ENCODE measurements at regions not wholly inside any gene's neighbourhood (a gene's known extent, or its start where the extent isn't known, plus 50 kb on each side); places are given as distances from the start of the nearest gene placed in this dataset.

- no peak for FAIRE-seq
- no peak for TF ChIP-seq POLR2A (IDR thresholded peaks at IDR 0.05; ENCODE audit: low read depth, low read length)
- DNase-seq (ENCODE audit: insufficient read length, low spot score), result no peak
These were observed 80.2 kb upstream of the PTPRR start for GRCh38 chr12:71000748-71001147.

- no peak for DNase-seq (ENCODE audit: insufficient read length, low spot score)
- no peak for FAIRE-seq
- TF ChIP-seq POLR2A (IDR thresholded peaks at IDR 0.05; ENCODE audit: low read depth, low read length), result no peak
These were observed 79.7 kb upstream of the PTPRR start for GRCh38 chr12:71000255-71000654.

GRCh38 chr12:70994217-70994788, 73.8 kb upstream of the PTPRR start:
- FAIRE-seq, result no peak
- no peak for DNase-seq (ENCODE audit: insufficient read length, low spot score)
- TF ChIP-seq POLR2A (IDR thresholded peaks at IDR 0.05; ENCODE audit: low read depth, low read length), result no peak

DNA sequence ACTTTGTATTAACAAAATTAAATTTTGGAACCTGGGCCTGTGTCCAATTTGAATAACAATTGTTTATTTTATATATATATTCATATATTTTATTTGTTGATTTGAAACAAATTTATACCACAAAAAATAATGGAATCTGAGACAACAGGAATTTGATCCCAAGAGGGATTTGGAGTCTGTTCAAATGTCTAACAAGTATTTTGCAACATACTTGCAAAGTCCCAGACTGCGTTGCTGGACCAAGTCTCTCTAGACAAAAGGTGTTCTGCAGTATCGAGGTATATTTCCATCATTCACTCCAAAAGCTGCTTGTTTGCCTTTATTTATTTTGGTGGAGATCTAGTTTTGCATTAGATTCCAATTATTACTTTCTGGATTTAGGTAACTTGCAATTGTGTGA, 68.7 kb upstream of the PTPRR start:
- FAIRE-seq (no peak), DNase-seq (ENCODE audit: insufficient read length, low spot score) (no peak)
- TF ChIP-seq POLR2A (IDR thresholded peaks at IDR 0.05; ENCODE audit: low read depth, low read length), result no peak

DNA sequence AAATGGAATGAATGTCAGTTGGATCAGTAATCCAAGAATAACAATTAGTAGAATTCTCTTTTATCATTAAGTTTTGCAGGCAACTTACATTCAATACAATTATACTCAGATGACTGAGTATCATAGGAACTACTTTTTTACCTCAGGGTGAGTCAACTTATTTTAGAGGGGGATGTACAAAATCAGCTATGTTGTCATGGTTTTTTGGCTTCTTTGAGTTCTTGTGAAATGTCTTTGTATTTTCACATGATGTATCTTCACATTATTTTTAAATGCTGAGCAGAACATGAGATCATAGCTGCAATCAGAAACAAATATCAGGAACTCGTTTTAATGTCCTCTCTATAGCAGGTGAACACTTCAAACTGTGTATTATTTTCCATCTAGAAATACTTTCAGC, 65.3 kb upstream of the PTPRR start:
- no peak for TF ChIP-seq POLR2A (IDR thresholded peaks at IDR 0.05; ENCODE audit: low read depth, low read length)
- DNase-seq (ENCODE audit: insufficient read length, low spot score) (no peak), FAIRE-seq (no peak)

GRCh38 chr12:70983692-70984091, 63.2 kb upstream of the PTPRR start:
- no peak for FAIRE-seq
- no peak for TF ChIP-seq POLR2A (IDR thresholded peaks at IDR 0.05; ENCODE audit: low read depth, low read length)
- no peak for DNase-seq (ENCODE audit: insufficient read length, low spot score)

DNA sequence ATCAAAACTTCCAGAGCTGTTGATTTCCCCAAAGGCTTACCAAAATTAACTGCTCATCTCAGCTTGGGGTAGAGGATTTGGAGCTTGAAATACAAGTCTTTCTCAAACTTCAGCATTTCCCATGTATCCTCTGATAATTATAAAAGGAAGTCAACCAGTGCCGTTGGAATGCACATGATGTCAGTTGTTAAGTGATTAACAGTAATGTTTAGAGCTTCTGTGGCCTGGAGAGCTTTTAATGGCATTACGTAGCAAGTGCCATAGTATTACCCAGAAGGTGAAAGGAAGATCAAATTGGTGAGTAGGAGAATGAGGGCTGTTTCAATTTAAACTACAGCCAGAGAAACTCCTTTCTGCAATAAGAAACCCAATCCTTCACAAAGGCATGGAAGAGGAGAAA, 62.5 kb upstream of the PTPRR start:
- no peak for DNase-seq (ENCODE audit: insufficient read length, low spot score)

DNA sequence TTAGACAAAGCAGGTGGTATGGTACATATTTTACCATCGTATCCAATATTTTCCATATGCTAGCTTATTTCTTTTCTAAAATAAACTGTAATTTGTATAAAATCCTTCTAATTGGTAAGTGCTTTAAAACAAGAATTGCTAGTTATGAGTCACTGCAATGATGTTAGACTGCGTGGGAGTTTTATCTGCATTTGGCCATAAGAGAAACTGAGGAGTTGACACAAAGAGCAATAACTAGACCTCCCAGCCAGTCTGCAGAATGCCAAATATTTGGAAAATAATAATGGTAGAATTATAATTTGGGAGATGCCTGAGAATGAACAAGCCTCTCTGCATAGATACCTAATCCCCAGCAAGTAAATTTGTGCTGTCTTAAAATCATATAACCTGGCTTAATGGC, 61.7 kb upstream of the PTPRR start:
- DNase-seq (ENCODE audit: insufficient read length, low spot score), result no peak
- no peak for TF ChIP-seq POLR2A (IDR thresholded peaks at IDR 0.05; ENCODE audit: low read depth, low read length)
- no peak for FAIRE-seq

More for the DNA sequence above, 62.5 kb upstream of the PTPRR start:
- no peak for FAIRE-seq
- no peak for TF ChIP-seq POLR2A (IDR thresholded peaks at IDR 0.05; ENCODE audit: low read depth, low read length)

- no peak for DNase-seq (ENCODE audit: insufficient read length, low spot score)
These were observed 50.7 kb upstream of the PTPRR start for GRCh38 chr12:70971001-70971794.

More at GRCh38 chr12:70971001-70971794, 50.7 kb upstream of the PTPRR start:
- no peak for TF ChIP-seq POLR2A (IDR thresholded peaks at IDR 0.05; ENCODE audit: low read depth, low read length)
- FAIRE-seq, result no peak

All from H54 (cell line).